Keratinocyte (primary cell): ENCODE measurements at regions not wholly inside any gene's neighbourhood (a gene's known extent, or its start where the extent isn't known, plus 50 kb on each side); places are given as distances from the start of the nearest gene placed in this dataset.

Source experiments
- DNase-seq: peaks from one replicate; pipeline ENCODE4 v3.0.0-alpha.2; 2011; ENCODE audit warnings: low read depth, missing footprints, low spot score
- FAIRE-seq: peaks from 2 replicates; lab custom pipeline; 2011; peaks lifted over from hg19 to GRCh38; lab: Jason Lieb, UNC
- H2AFZ ChIP-seq: 2 replicates; pipeline ENCODE4 v1.6.0; 2012; ENCODE audit warnings: low read length, control low read depth, inconsistent platforms; ENCODE audit not compliant: control insufficient read depth
- H3K27ac ChIP-seq: 2 replicates; pipeline ENCODE4 v1.5.1; 2011; ENCODE audit warnings: low read length; ENCODE audit not compliant: control insufficient read depth, insufficient read depth
- H3K27me3 ChIP-seq: 3 replicates; pipeline ENCODE4 v1.6.0; 2011; ENCODE audit warnings: low read length; ENCODE audit not compliant: control insufficient read depth, insufficient read depth; ENCODE audit errors: extremely low read depth
- H3K36me3 ChIP-seq, 2 experiments: 2 replicates in 1 of 2; 3 replicates in 1 of 2; pipeline ENCODE4 v1.5.1; 2011; ENCODE audit warnings: low read length in 2 of 2, mild to moderate bottlenecking in 1 of 2; ENCODE audit not compliant: control insufficient read depth in 2 of 2, insufficient read depth in 2 of 2; ENCODE audit errors: extremely low read depth in 1 of 2
- H3K4me1 ChIP-seq: 3 replicates; pipeline ENCODE4 v1.5.1; 2011; ENCODE audit warnings: low read length; ENCODE audit not compliant: control insufficient read depth, insufficient read depth; ENCODE audit errors: extremely low read depth
- H3K4me2 ChIP-seq: 3 replicates; pipeline ENCODE4 v1.6.0; 2011; ENCODE audit warnings: low read depth, low read length; ENCODE audit not compliant: control insufficient read depth, insufficient read depth; ENCODE audit errors: extremely low read depth
- H3K4me3 ChIP-seq, 3 experiments: fragments of 200-600 bp in 1 of 3; sonication (generic) in 1 of 3; 2 replicates in 2 of 3; 3 replicates in 1 of 3; pipeline ENCODE4 v1.5.1; 2011 to 2016; ENCODE audit warnings: low read length in 3 of 3, mild to moderate bottlenecking in 3 of 3, control low read depth in 2 of 3, inconsistent platforms in 1 of 3, low read depth in 1 of 3, mixed read lengths in 1 of 3, mixed run types in 1 of 3, moderate library complexity in 1 of 3; ENCODE audit not compliant: control insufficient read depth in 2 of 3, insufficient read depth in 2 of 3; ENCODE audit errors: extremely low read depth in 1 of 3
- H3K79me2 ChIP-seq: 2 replicates; pipeline ENCODE4 v1.6.0; 2012; ENCODE audit warnings: low read length; ENCODE audit not compliant: control insufficient read depth, insufficient read depth
- H3K9ac ChIP-seq: 3 replicates; pipeline ENCODE4 v1.6.0; 2011; ENCODE audit warnings: low read length; ENCODE audit not compliant: control insufficient read depth, insufficient read depth; ENCODE audit errors: extremely low read depth
- H3K9me1 ChIP-seq: 3 replicates; pipeline ENCODE4 v1.6.0; 2011; ENCODE audit warnings: low read length; ENCODE audit not compliant: control insufficient read depth, insufficient read depth; ENCODE audit errors: extremely low read depth
- H3K9me3 ChIP-seq: 2 replicates; pipeline ENCODE4 v1.5.1; 2012; ENCODE audit warnings: low read depth, low read length; ENCODE audit not compliant: control insufficient read depth
- H4K20me1 ChIP-seq: 3 replicates; pipeline ENCODE4 v1.6.0; 2011; ENCODE audit warnings: low read length; ENCODE audit not compliant: control insufficient read depth, insufficient read depth; ENCODE audit errors: extremely low read depth
- CTCF ChIP-seq, 3 experiments: IDR thresholded peaks in 1 of 3; conservative IDR thresholded peaks in 1 of 3; optimal IDR thresholded peaks in 1 of 3; 2 replicates in 2 of 3; 3 replicates in 1 of 3; pipeline versions ENCODE3 to v1.5.1; 2011; ENCODE audit warnings: low read length in 3 of 3, mild to moderate bottlenecking in 3 of 3, moderate library complexity in 2 of 3, control low read depth in 1 of 3, inconsistent platforms in 1 of 3; ENCODE audit not compliant: insufficient read depth in 2 of 3; ENCODE audit errors: extremely low read depth in 1 of 3
- EZH2 ChIP-seq: IDR thresholded peaks from one replicate; pipeline ENCODE4 v1.6.1; 2012; ENCODE audit warnings: inconsistent platforms, mild to moderate bottlenecking, low read length, moderate library complexity
- dilution Hi-C: fragments of 300-500 bp; cut with MboI; formaldehyde crosslinking; loops from one replicate; pipeline ENCODE4 v1.7.0; 2020; ENCODE audit warnings: low sequenced_read_pairs; ENCODE audit not compliant: extremely low pct_ligation_motif_present

- Histone ChIP-seq H3K27me3 (no peaks in the 10 kb centered on the region), H3K4me3 (no peak overlapping the region), H3K79me2 (no peaks in the 10 kb centered on the region), H3K9ac (no peak overlapping the region), H3K4me1 (no peaks in the 10 kb centered on the region), H2AFZ (no peak overlapping the region), H3K4me2 (no peak overlapping the region), H3K9me1 (no peaks in the 10 kb centered on the region), H3K9me3 (no peaks in the 10 kb centered on the region), H3K27ac (no peak overlapping the region), H3K36me3 (no peaks in the 10 kb centered on the region), H4K20me1 (no peaks in the 10 kb centered on the region)
- DNase-seq (no peak), FAIRE-seq (no peak)
- no peak for TF ChIP-seq EZH2
- TF ChIP-seq CTCF (optimal IDR thresholded peaks at IDR 0.05 in 1 of 3, IDR thresholded peaks at IDR 0.05 in 1 of 3, conservative IDR thresholded peaks at IDR 0.05 in 1 of 3; ENCODE audit: extremely low read depth in 1 of 3, insufficient read depth in 2 of 3, low read length in 3 of 3): no peak
- dilution Hi-C loops: no loop called here
Observed at GRCh38 chr6:80679992-80680391, 573.5 kb downstream of the BCKDHB start.

- FAIRE-seq (no peak), DNase-seq (no peak)
Observed at GRCh38 chr6:80676386-80676785, 569.9 kb downstream of the BCKDHB start.

More at GRCh38 chr6:80676386-80676785, 569.9 kb downstream of the BCKDHB start:
- no peaks in the 10 kb centered on the region for H3K9me1 ChIP-seq
- no peaks in the 10 kb centered on the region for H3K79me2 ChIP-seq
- H4K20me1 ChIP-seq: no peaks in the 10 kb centered on the region
- H3K36me3 ChIP-seq: no peaks in the 10 kb centered on the region
- no peak overlapping the region for H3K4me2 ChIP-seq
- H3K27ac ChIP-seq: no peak overlapping the region
- H3K9ac ChIP-seq: no peak overlapping the region
- no peak overlapping the region for H2AFZ ChIP-seq
- H3K9me3 ChIP-seq: no peaks in the 10 kb centered on the region
- no peaks in the 10 kb centered on the region for H3K27me3 ChIP-seq
- H3K4me3 ChIP-seq: no peak overlapping the region
- dilution Hi-C loops: no loop called here
- TF ChIP-seq CTCF (optimal IDR thresholded peaks at IDR 0.05 in 1 of 3, IDR thresholded peaks at IDR 0.05 in 1 of 3, conservative IDR thresholded peaks at IDR 0.05 in 1 of 3; ENCODE audit: extremely low read depth in 1 of 3, insufficient read depth in 2 of 3, low read length in 3 of 3): no peak
- no peak for TF ChIP-seq EZH2
- no peaks in the 10 kb centered on the region for H3K4me1 ChIP-seq
